IMR-90 (cell line): ENCODE measurements at regions not wholly inside any gene's neighbourhood (a gene's known extent, or its start where the extent isn't known, plus 50 kb on each side); places are given as distances from the start of the nearest gene placed in this dataset.

ENCODE experiments used
- ATAC-seq: fragments of 200-7000 bp; cut with Tn5 transposase; 2 replicates; pipeline ENCODE4 v1.9.1; 2020; ENCODE audit warnings: low read depth, mild to moderate bottlenecking, moderate library complexity
- BruUV-seq: library from RNA; stranded (reverse); fragments of 400-500 nt; replicated peaks from 2 replicates; lab custom pipeline; 2021; lab: Mats Ljungman, UMichigan
- CTCF ChIA-PET: fragments of 300-600 bp; formaldehyde crosslinking; extraction: SDS; loops from one replicate; lab custom pipeline; 2021; ENCODE audit warnings: antibody characterized with exemption; lab: Yijun Ruan, JAX
- POLR2A ChIA-PET: fragments of 300-600 bp; sonication (Branson Sonifier 250); formaldehyde crosslinking; loops from one replicate; lab custom pipeline; 2022; ENCODE audit warnings: antibody characterized with exemption; ENCODE audit not compliant: unreplicated experiment; lab: Charles Lee
- DNase-seq: peaks from one replicate; pipeline ENCODE4 v3.0.0; 2013
- H2AFZ ChIP-seq: replicated peaks from 2 replicates; pipeline ENCODE3; 2013; ENCODE audit warnings: low read length, mild to moderate bottlenecking; ENCODE audit not compliant: poor library complexity
- H2AK5ac ChIP-seq: 2 replicates; pipeline ENCODE4 v1.6.1; 2013; ENCODE audit warnings: low read depth, low read length, inconsistent platforms
- H2AK9ac ChIP-seq: replicated peaks from 2 replicates; pipeline ENCODE3; 2013; ENCODE audit warnings: mild to moderate bottlenecking, low read depth, low read length, moderate library complexity; ENCODE audit not compliant: poor library complexity
- H2BK120ac ChIP-seq: 2 replicates; pipeline ENCODE4 v1.6.1; 2013; ENCODE audit warnings: low read depth, low read length, inconsistent platforms
- H2BK15ac ChIP-seq: 3 replicates; pipeline ENCODE4 v1.6.1; 2013; ENCODE audit warnings: low read depth, low read length, inconsistent platforms
- H2BK20ac ChIP-seq: 2 replicates; pipeline ENCODE4 v1.6.1; 2013; ENCODE audit warnings: low read depth, mild to moderate bottlenecking, inconsistent platforms, low read length, moderate library complexity
- H2BK5ac ChIP-seq: 2 replicates; pipeline ENCODE4 v1.6.1; 2013; ENCODE audit warnings: mild to moderate bottlenecking, low read depth, low read length, inconsistent platforms; ENCODE audit not compliant: poor library complexity, severe bottlenecking
- H3K14ac ChIP-seq: replicated peaks from 2 replicates; pipeline ENCODE4 v1.6.1; 2013; ENCODE audit warnings: low read depth, low read length, inconsistent platforms
- H3K18ac ChIP-seq: 2 replicates; pipeline ENCODE4 v1.6.1; 2013; ENCODE audit warnings: low read depth, low read length, control low read depth
- H3K23ac ChIP-seq: 2 replicates; pipeline ENCODE4 v1.6.1; 2013; ENCODE audit warnings: low read depth, low read length, inconsistent platforms
- H3K27ac ChIP-seq: 2 replicates; pipeline ENCODE4 v1.5.1; 2013; ENCODE audit warnings: mild to moderate bottlenecking, control low read depth, low read length; ENCODE audit not compliant: insufficient read depth
- H3K27me3 ChIP-seq: 2 replicates; pipeline ENCODE4 v1.6.1; 2013; ENCODE audit warnings: low read length; ENCODE audit not compliant: control insufficient read depth, insufficient read depth
- H3K36me3 ChIP-seq: 2 replicates; pipeline ENCODE4 v1.6.1; 2013; ENCODE audit warnings: low read length, mixed read lengths; ENCODE audit not compliant: control insufficient read depth, insufficient read depth
- H3K4ac ChIP-seq: 2 replicates; pipeline ENCODE4 v1.6.1; 2013; ENCODE audit warnings: low read depth, low read length, inconsistent platforms
- H3K4me1 ChIP-seq: 2 replicates; pipeline ENCODE4 v1.6.1; 2013; ENCODE audit warnings: low read length, mixed read lengths; ENCODE audit not compliant: control insufficient read depth, insufficient read depth
- H3K4me2 ChIP-seq: 2 replicates; pipeline ENCODE4 v1.6.1; 2013; ENCODE audit warnings: low read depth, mild to moderate bottlenecking, control low read depth, low read length, moderate library complexity
- H3K4me3 ChIP-seq: 2 replicates; pipeline ENCODE4 v1.5.1; 2013; ENCODE audit warnings: low read depth, mild to moderate bottlenecking, control low read depth, low read length, moderate library complexity; ENCODE audit not compliant: insufficient read depth
- H3K56ac ChIP-seq: 2 replicates; pipeline ENCODE4 v1.6.1; 2013; ENCODE audit warnings: low read length, inconsistent platforms; ENCODE audit not compliant: insufficient read depth; ENCODE audit errors: extremely low read depth
- H3K79me1 ChIP-seq, 2 experiments: 2 replicates each; pipeline ENCODE4 v1.6.1; 2013; ENCODE audit warnings: low read length in 2 of 2, inconsistent platforms in 1 of 2, low read depth in 1 of 2
- H3K9ac ChIP-seq: 2 replicates; pipeline ENCODE4 v1.6.1; 2013; ENCODE audit warnings: low read depth, low read length, control low read depth
- H3K9me1 ChIP-seq: 2 replicates; pipeline ENCODE4 v1.6.1; 2013; ENCODE audit warnings: low read length, inconsistent platforms; ENCODE audit not compliant: insufficient read depth
- H3K9me3 ChIP-seq: 2 replicates; pipeline ENCODE4 v1.6.1; 2013; ENCODE audit warnings: low read length; ENCODE audit not compliant: control insufficient read depth, insufficient read depth
- H4K20me1 ChIP-seq: 2 replicates; pipeline ENCODE4 v1.6.1; 2013; ENCODE audit warnings: low read length, inconsistent platforms; ENCODE audit not compliant: insufficient read depth
- H4K5ac ChIP-seq: 2 replicates; pipeline ENCODE4 v1.6.1; 2013; ENCODE audit warnings: mild to moderate bottlenecking, low read depth, low read length, control low read depth
- H4K8ac ChIP-seq, 2 experiments: 2 replicates each; pipeline ENCODE4 v1.6.1; 2013; ENCODE audit warnings: low read depth in 2 of 2, low read length in 2 of 2, control low read depth in 1 of 2, inconsistent platforms in 1 of 2
- H4K91ac ChIP-seq: 2 replicates; pipeline ENCODE4 v1.6.1; 2013; ENCODE audit warnings: low read depth, low read length, inconsistent platforms; ENCODE audit not compliant: insufficient read depth
- BHLHE40 ChIP-seq: fragments of 150-350 bp; IDR thresholded peaks from 2 replicates; pipeline ENCODE4 v1.6.1; 2016; ENCODE audit warnings: mild to moderate bottlenecking, low read depth, low read length
- CEBPB ChIP-seq: IDR thresholded peaks from 2 replicates; pipeline ENCODE4 v1.6.1; 2012; ENCODE audit warnings: low read depth, low read length, improper control_type of control experiment
- ELK1 ChIP-seq: fragments of 150-350 bp; IDR thresholded peaks from 2 replicates; pipeline ENCODE4 v1.6.1; 2016; ENCODE audit warnings: low read depth, mild to moderate bottlenecking, low read length, moderate library complexity, borderline replicate concordance
- FOS ChIP-seq: fragments of 150-350 bp; IDR thresholded peaks from 2 replicates; pipeline ENCODE4 v1.6.1; 2016; ENCODE audit warnings: low read depth, low read length
- MAZ ChIP-seq: IDR thresholded peaks from 2 replicates; pipeline ENCODE4 v1.6.1; 2012; ENCODE audit warnings: low read depth, mild to moderate bottlenecking, low read length, improper control_type of control experiment, moderate library complexity, borderline replicate concordance
- RAD21 ChIP-seq: IDR thresholded peaks from 2 replicates; pipeline ENCODE4 v1.6.1; 2012; ENCODE audit warnings: low read length, improper control_type of control experiment
- WGBS, 2 experiments: methylation state at CpG; one replicate each; pipeline versions ENCODE4 v1.1.5 to v1.1.7; 2013; ENCODE audit warnings: missing lambda C conversion rate in 2 of 2; ENCODE audit not compliant: insufficient read length in 1 of 2; ENCODE audit errors: extremely low coverage in 2 of 2; 5-methylcytosine and 5-hydroxymethylcytosine counted together
- dilution Hi-C: fragments of 300-500 bp; cut with HindIII; formaldehyde crosslinking; loops from one replicate; pipeline ENCODE4 v1.14.3; 2018; ENCODE audit warnings: low sequenced_read_pairs; ENCODE audit not compliant: unreplicated experiment
- in situ Hi-C: fragments of 300-500 bp; cut with MboI; formaldehyde crosslinking; loops from 3 replicates; pipeline ENCODE4 v1.14.3; 2019; ENCODE audit warnings: low sequenced_read_pairs, inconsistent platforms, mixed read lengths
- intact Hi-C: fragments of 100-400 bp; cut with micrococcal nuclease; formaldehyde crosslinking; loops from 2 replicates; pipeline ENCODE4 v1.10.0; 2022

- H2AK5ac ChIP-seq, result no peak overlapping the region
- no peak overlapping the region for H2AK9ac ChIP-seq
- no peak overlapping the region for H3K4ac ChIP-seq
- H2AFZ ChIP-seq, result no peak overlapping the region
- H3K18ac ChIP-seq, result no peak overlapping the region
- ChIA-PET CTCF (no interaction called here), POLR2A (no interaction called here)
- DNase-seq (no peak), ATAC-seq (no peak)
- 0% methylated on average over 1 of the region's 8 CpGs; no CpG with 5 or more reads in 1 of the 2 experiments for WGBS, 2 experiments
- H3K4me3 ChIP-seq, result no peak overlapping the region
- H3K9ac ChIP-seq, result no peak overlapping the region
- BruUV-seq, result no TSS peak
- no peak overlapping the region for H3K23ac ChIP-seq
- no peaks in the 10 kb centered on the region for H3K4me1 ChIP-seq
- no peaks in the 10 kb centered on the region for H3K27me3 ChIP-seq
- H4K20me1 ChIP-seq, result no peaks in the 10 kb centered on the region
- no peak overlapping the region for H3K27ac ChIP-seq
- no peak overlapping the region for H4K8ac ChIP-seq
- no peak overlapping the region for H4K5ac ChIP-seq
- H3K79me1 ChIP-seq, result no peaks in the 10 kb centered on the region
- dilution Hi-C loops, result no loop called here
- H4K91ac ChIP-seq, result no peak overlapping the region
- H2BK5ac ChIP-seq, result no peak overlapping the region
- H3K9me1 ChIP-seq, result no peaks in the 10 kb centered on the region
- no peak overlapping the region for H3K56ac ChIP-seq
- no peak overlapping the region for H3K14ac ChIP-seq
- no peaks in the 10 kb centered on the region for H3K36me3 ChIP-seq
- no peak overlapping the region for H2BK20ac ChIP-seq
- intact Hi-C loops, result no loop called here
- no peak overlapping the region for H3K4me2 ChIP-seq
- in situ Hi-C loops, result no loop called here
- peaks cover 7% of the 10 kb centered on the region for H3K9me3 ChIP-seq
- H2BK120ac ChIP-seq, result no peak overlapping the region
- H2BK15ac ChIP-seq, result no peak overlapping the region
- TF ChIP-seq ELK1 (no peak), RAD21 (no peak), CEBPB (no peak), BHLHE40 (no peak), FOS (no peak), MAZ (no peak)
Measured at GRCh38 chr3:191627064-191627463, 166.1 kb downstream of the PYDC2 start.
